Neural cell (in vitro differentiated cells): ENCODE measurements at regions not wholly inside any gene's neighbourhood (a gene's known extent, or its start where the extent isn't known, plus 50 kb on each side); places are given as distances from the start of the nearest gene placed in this dataset.

Source experiments
- EZH2 ChIP-seq: fragments of 200-600, 300-800 bp; shearing (Covaris generic), sonication (generic); IDR thresholded peaks from 2 replicates; pipeline ENCODE4 v1.6.1; 2014; ENCODE audit warnings: antibody characterized with exemption, low read length, borderline replicate concordance, mild to moderate bottlenecking; ENCODE audit not compliant: insufficient read depth, poor library complexity, severe bottlenecking
- POLR2AphosphoS5 ChIP-seq: IDR thresholded peaks from 2 replicates; pipeline ENCODE4 v1.6.1; 2012
- RAD21 ChIP-seq: fragments of 450-650 bp; conservative IDR thresholded peaks from 2 replicates; pipeline ENCODE4 v1.6.1; 2014; ENCODE audit warnings: antibody characterized with exemption, mild to moderate bottlenecking, moderate library complexity
- TAF1 ChIP-seq: IDR thresholded peaks from 2 replicates; pipeline ENCODE4 v1.6.1; 2012; ENCODE audit warnings: low read depth
- TF ChIP-seq, protein P1 (sequence below): fragments of 450-650 bp; IDR thresholded peaks from 2 replicates; pipeline ENCODE4 v1.5.1; 2014; ENCODE audit warnings: antibody characterized with exemption, mild to moderate bottlenecking, moderate library complexity; ENCODE audit not compliant: poor library complexity, severe bottlenecking

DNA sequence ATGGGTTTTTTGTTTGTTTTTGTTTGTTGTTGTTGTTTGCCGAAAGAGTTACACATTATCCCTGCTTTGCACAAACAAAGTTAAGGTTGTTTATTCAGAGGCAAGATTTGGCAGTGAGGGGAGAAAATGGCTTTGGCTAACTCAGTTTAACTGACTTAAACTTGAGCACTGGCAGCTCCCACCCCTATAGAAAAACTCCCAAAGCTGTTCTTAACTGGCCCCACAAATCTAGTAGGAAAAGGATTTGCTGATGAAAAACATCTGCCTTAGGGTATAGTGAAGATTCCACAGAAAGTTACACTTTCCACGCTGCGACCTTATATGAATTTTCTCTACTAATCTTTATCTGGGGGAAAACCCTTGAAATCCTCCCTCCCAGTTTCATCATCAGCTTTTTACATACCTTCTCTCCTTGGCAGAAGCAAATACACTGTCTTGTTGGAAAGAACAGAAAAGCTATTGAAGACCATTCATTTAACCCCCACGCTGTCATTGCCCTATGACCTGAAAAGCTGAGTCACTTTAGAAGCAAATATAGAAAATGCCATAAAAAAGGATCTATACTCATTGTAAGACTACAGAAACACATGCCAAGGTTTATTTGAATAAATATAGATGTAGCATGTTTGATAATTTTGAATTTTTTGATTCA lies 551.7 kb downstream of the NR2F2 start:
- TF ChIP-seq, protein P1, sequence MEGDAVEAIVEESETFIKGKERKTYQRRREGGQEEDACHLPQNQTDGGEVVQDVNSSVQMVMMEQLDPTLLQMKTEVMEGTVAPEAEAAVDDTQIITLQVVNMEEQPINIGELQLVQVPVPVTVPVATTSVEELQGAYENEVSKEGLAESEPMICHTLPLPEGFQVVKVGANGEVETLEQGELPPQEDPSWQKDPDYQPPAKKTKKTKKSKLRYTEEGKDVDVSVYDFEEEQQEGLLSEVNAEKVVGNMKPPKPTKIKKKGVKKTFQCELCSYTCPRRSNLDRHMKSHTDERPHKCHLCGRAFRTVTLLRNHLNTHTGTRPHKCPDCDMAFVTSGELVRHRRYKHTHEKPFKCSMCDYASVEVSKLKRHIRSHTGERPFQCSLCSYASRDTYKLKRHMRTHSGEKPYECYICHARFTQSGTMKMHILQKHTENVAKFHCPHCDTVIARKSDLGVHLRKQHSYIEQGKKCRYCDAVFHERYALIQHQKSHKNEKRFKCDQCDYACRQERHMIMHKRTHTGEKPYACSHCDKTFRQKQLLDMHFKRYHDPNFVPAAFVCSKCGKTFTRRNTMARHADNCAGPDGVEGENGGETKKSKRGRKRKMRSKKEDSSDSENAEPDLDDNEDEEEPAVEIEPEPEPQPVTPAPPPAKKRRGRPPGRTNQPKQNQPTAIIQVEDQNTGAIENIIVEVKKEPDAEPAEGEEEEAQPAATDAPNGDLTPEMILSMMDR, result no peak
- no peak for TF ChIP-seq POLR2AphosphoS5
- TF ChIP-seq TAF1, result no peak
- TF ChIP-seq EZH2, result no peak
- TF ChIP-seq RAD21, result no peak
